Effector memory CD4-positive, alpha-beta T cell (primary cell): ENCODE measurements at regions not wholly inside any gene's neighbourhood (a gene's known extent, or its start where the extent isn't known, plus 50 kb on each side); places are given as distances from the start of the nearest gene placed in this dataset.

ENCODE experiments used
- DNase-seq, 3 donors: peaks; one replicate each; pipeline ENCODE4 v3.0.0-alpha.2; 2020
- H3K27ac ChIP-seq: 2 replicates; pipeline ENCODE4 v1.7.0; 2013; ENCODE audit warnings: mild to moderate bottlenecking, low read length, moderate library complexity; ENCODE audit not compliant: insufficient read depth, poor library complexity, severe bottlenecking
- H3K27me3 ChIP-seq: replicated peaks from 2 replicates; pipeline ENCODE4 v1.7.0; 2013; ENCODE audit warnings: mild to moderate bottlenecking, low read length; ENCODE audit not compliant: insufficient read depth, control insufficient read depth, poor library complexity, severe bottlenecking
- H3K36me3 ChIP-seq: 2 replicates; pipeline ENCODE4 v1.7.0; 2013; ENCODE audit warnings: mild to moderate bottlenecking, low read length, moderate library complexity; ENCODE audit not compliant: control insufficient read depth, insufficient read depth
- H3K4me1 ChIP-seq: 2 replicates; pipeline ENCODE4 v1.7.0; 2013; ENCODE audit warnings: low read length, mild to moderate bottlenecking; ENCODE audit not compliant: control insufficient read depth, insufficient read depth, poor library complexity, severe bottlenecking
- H3K4me3 ChIP-seq: 2 replicates; pipeline ENCODE4 v1.7.0; 2013; ENCODE audit warnings: low read length, low read depth, mild to moderate bottlenecking; ENCODE audit not compliant: insufficient read depth, poor library complexity, severe bottlenecking
- H3K9me3 ChIP-seq: 2 replicates; pipeline ENCODE4 v1.7.0; 2013; ENCODE audit warnings: mild to moderate bottlenecking, low read length, moderate library complexity; ENCODE audit not compliant: control insufficient read depth

GRCh38 chr9:84445737-84446136 lies 105.2 kb upstream of the SLC28A3 start:
- Histone ChIP-seq H3K9me3 (no peaks in the 10 kb centered on the region), H3K4me3 (no peak overlapping the region), H3K36me3 (no peaks in the 10 kb centered on the region), H3K4me1 (no peaks in the 10 kb centered on the region), H3K27ac (no peak overlapping the region), H3K27me3 (no peaks in the 10 kb centered on the region)
- DNase-seq: no peak

GRCh38 chr9:84447305-84447704 lies 106.7 kb upstream of the SLC28A3 start:
- Histone ChIP-seq H3K4me1 (no peaks in the 10 kb centered on the region), H3K9me3 (no peaks in the 10 kb centered on the region), H3K27me3 (no peaks in the 10 kb centered on the region), H3K27ac (no peak overlapping the region), H3K36me3 (no peaks in the 10 kb centered on the region), H3K4me3 (no peak overlapping the region)
- no peak for DNase-seq

- no peaks in the 10 kb centered on the region for H3K36me3 ChIP-seq
- no peak overlapping the region for H3K4me3 ChIP-seq
- no peaks in the 10 kb centered on the region for H3K9me3 ChIP-seq
- no peak for DNase-seq
- H3K27me3 ChIP-seq: no peaks in the 10 kb centered on the region
- no peak overlapping the region for H3K27ac ChIP-seq
- no peaks in the 10 kb centered on the region for H3K4me1 ChIP-seq
These were observed 109.5 kb upstream of the SLC28A3 start for GRCh38 chr9:84450029-84450428.

GRCh38 chr9:84456527-84456926 lies 116.0 kb upstream of the SLC28A3 start:
- H3K27me3 ChIP-seq: no peaks in the 10 kb centered on the region
- no peak for DNase-seq
- no peak overlapping the region for H3K4me3 ChIP-seq
- H3K27ac ChIP-seq: no peak overlapping the region
- no peaks in the 10 kb centered on the region for H3K36me3 ChIP-seq
- H3K9me3 ChIP-seq: no peaks in the 10 kb centered on the region
- H3K4me1 ChIP-seq: no peaks in the 10 kb centered on the region

GRCh38 chr9:84460695-84461094 lies 120.1 kb upstream of the SLC28A3 start:
- H3K27ac ChIP-seq: no peak overlapping the region
- no peak overlapping the region for H3K4me3 ChIP-seq
- no peak for DNase-seq
- no peaks in the 10 kb centered on the region for H3K9me3 ChIP-seq
- no peaks in the 10 kb centered on the region for H3K36me3 ChIP-seq
- H3K4me1 ChIP-seq: no peaks in the 10 kb centered on the region
- no peaks in the 10 kb centered on the region for H3K27me3 ChIP-seq

GRCh38 chr9:84463272-84463671 lies 122.7 kb upstream of the SLC28A3 start:
- Histone ChIP-seq H3K36me3 (no peaks in the 10 kb centered on the region), H3K9me3 (no peaks in the 10 kb centered on the region), H3K27me3 (no peaks in the 10 kb centered on the region), H3K4me3 (no peak overlapping the region), H3K4me1 (no peaks in the 10 kb centered on the region), H3K27ac (no peak overlapping the region)
- no peak for DNase-seq

GRCh38 chr9:84466580-84467285 lies 126.2 kb upstream of the SLC28A3 start:
- no peak for DNase-seq
- Histone ChIP-seq H3K36me3 (no peaks in the 10 kb centered on the region), H3K27me3 (no peaks in the 10 kb centered on the region), H3K27ac (no peak overlapping the region), H3K4me3 (no peak overlapping the region), H3K9me3 (no peaks in the 10 kb centered on the region), H3K4me1 (no peaks in the 10 kb centered on the region)

- no peaks in the 10 kb centered on the region for H3K27me3 ChIP-seq
These were observed 131.3 kb upstream of the SLC28A3 start for GRCh38 chr9:84471816-84472215.

GRCh38 chr9:84478996-84479395 lies 138.4 kb upstream of the SLC28A3 start:
- H3K36me3 ChIP-seq: no peaks in the 10 kb centered on the region
- DNase-seq: no peak
- H3K4me1 ChIP-seq: no peaks in the 10 kb centered on the region
- H3K4me3 ChIP-seq: no peak overlapping the region
- no peaks in the 10 kb centered on the region for H3K27me3 ChIP-seq
- no peak overlapping the region for H3K27ac ChIP-seq
- no peaks in the 10 kb centered on the region for H3K9me3 ChIP-seq

More at GRCh38 chr9:84471816-84472215, 131.3 kb upstream of the SLC28A3 start:
- no peak for DNase-seq
- H3K36me3 ChIP-seq: no peaks in the 10 kb centered on the region
- no peaks in the 10 kb centered on the region for H3K9me3 ChIP-seq
- no peak overlapping the region for H3K27ac ChIP-seq
- H3K4me3 ChIP-seq: no peak overlapping the region
- no peaks in the 10 kb centered on the region for H3K4me1 ChIP-seq

- no peaks in the 10 kb centered on the region for H3K4me1 ChIP-seq
- no peak for DNase-seq
- no peak overlapping the region for H3K27ac ChIP-seq
- H3K36me3 ChIP-seq: no peaks in the 10 kb centered on the region
- no peaks in the 10 kb centered on the region for H3K27me3 ChIP-seq
- H3K4me3 ChIP-seq: no peak overlapping the region
- H3K9me3 ChIP-seq: no peaks in the 10 kb centered on the region
These were observed 139.5 kb upstream of the SLC28A3 start for GRCh38 chr9:84480071-84480470.
